ENCODE measurements at regions not wholly inside any gene's neighbourhood (a gene's known extent, or its start where the extent isn't known, plus 50 kb on each side); places are given as distances from the start of the nearest gene placed in this dataset.

DNA sequence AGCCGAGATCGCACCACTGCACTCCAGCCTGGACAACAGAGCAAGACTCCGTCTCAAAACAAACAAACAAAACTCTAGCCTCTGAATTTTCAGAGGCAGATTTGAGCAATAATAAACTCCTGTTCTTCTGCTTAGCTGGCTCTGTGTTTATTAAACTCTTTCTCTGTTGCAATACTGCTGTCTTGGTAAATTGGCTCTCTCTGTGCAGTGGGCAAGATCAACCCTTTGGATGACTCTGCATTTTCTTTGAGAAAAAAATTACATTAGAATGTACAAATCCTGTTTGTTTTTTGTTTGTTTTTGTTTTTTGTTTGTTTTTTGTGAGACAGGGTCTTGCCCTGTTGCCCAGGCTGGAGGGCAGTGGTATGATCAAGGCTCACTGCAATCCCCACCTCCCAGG, 75.8 kb upstream of the RPH3AL start:
- Mint-ChIP-seq H3K36me3 (ENCODE audit: insufficient read depth in 1 of 3, low read depth in 3 of 3) (peaks cover 2 to 20% (median 5%) of the 10 kb centered on the region in 3 experiments; a peak in 6 of 7 replicates), H3K4me3 (no peak overlapping the region), H3K27me3 (ENCODE audit: low read depth) (peaks cover 19% of the 10 kb centered on the region), H3K9me3 (peaks cover 23 to 25% of the 10 kb centered on the region in 2 experiments), H3K27ac (no peak overlapping the region; a peak in 1 of 7 replicates), H3K4me1 (peaks cover 17 to 19% of the 10 kb centered on the region in 2 experiments)
- H2BK5ac ChIP-seq (ENCODE audit: insufficient read length, low read length) = no peak overlapping the region
- H4K91ac ChIP-seq (ENCODE audit: insufficient read length, low read depth, low read length) = no peak overlapping the region
- no peak overlapping the region for H2AFZ ChIP-seq (ENCODE audit: low read length)
- H3K23ac ChIP-seq (ENCODE audit: insufficient read length, low read depth, low read length) = no peak overlapping the region
- TF ChIP-seq, protein P1, sequence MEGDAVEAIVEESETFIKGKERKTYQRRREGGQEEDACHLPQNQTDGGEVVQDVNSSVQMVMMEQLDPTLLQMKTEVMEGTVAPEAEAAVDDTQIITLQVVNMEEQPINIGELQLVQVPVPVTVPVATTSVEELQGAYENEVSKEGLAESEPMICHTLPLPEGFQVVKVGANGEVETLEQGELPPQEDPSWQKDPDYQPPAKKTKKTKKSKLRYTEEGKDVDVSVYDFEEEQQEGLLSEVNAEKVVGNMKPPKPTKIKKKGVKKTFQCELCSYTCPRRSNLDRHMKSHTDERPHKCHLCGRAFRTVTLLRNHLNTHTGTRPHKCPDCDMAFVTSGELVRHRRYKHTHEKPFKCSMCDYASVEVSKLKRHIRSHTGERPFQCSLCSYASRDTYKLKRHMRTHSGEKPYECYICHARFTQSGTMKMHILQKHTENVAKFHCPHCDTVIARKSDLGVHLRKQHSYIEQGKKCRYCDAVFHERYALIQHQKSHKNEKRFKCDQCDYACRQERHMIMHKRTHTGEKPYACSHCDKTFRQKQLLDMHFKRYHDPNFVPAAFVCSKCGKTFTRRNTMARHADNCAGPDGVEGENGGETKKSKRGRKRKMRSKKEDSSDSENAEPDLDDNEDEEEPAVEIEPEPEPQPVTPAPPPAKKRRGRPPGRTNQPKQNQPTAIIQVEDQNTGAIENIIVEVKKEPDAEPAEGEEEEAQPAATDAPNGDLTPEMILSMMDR (conservative IDR thresholded peaks at IDR 0.05) = no peak
- no peak overlapping the region for H3K56ac ChIP-seq (ENCODE audit: insufficient read length, low read depth, low read length)
- H2BK20ac ChIP-seq (ENCODE audit: low read depth, low read length, poor library complexity, severe bottlenecking) = no peak overlapping the region
- no peak overlapping the region for H3K4ac ChIP-seq (ENCODE audit: low read depth, low read length)
- H3K23me2 ChIP-seq (ENCODE audit: insufficient read length, low read depth, low read length, poor library complexity, severe bottlenecking) = no peaks in the 10 kb centered on the region
- no peak overlapping the region for H2BK15ac ChIP-seq (ENCODE audit: low read depth, low read length)
- no peaks in the 10 kb centered on the region for H3K9me3 ChIP-seq (ENCODE audit: control insufficient read depth, low read depth, low read length)
- H2AK5ac ChIP-seq (ENCODE audit: insufficient read length, low read length) = no peak overlapping the region
- no peak overlapping the region for H3T11ph ChIP-seq (ENCODE audit: low read length)
- H3K27me3 ChIP-seq (ENCODE audit: insufficient read depth, low read length) = no peaks in the 10 kb centered on the region
- no peak overlapping the region for H4K5ac ChIP-seq (ENCODE audit: insufficient read length, low read depth, low read length)
- H4K20me1 ChIP-seq (ENCODE audit: control insufficient read depth, insufficient read depth, insufficient read length) = no peaks in the 10 kb centered on the region
- H3K14ac ChIP-seq (ENCODE audit: insufficient read depth, low read length) = no peak overlapping the region
- H4K8ac ChIP-seq (replicated peaks; ENCODE audit: insufficient read length, low read depth, low read length) = no peak overlapping the region
- no peak overlapping the region for H3K18ac ChIP-seq (ENCODE audit: insufficient read length, low read depth, low read length)
- WGBS (ENCODE audit: extremely low coverage, insufficient read length, low lambda C conversion rate) = no CpG with 5 or more reads among the region's 3 CpGs
- no peak overlapping the region for H3K9ac ChIP-seq (ENCODE audit: extremely low read depth, insufficient read length, low read length)
- no peak overlapping the region for H3K27ac ChIP-seq (ENCODE audit: insufficient read length, low read depth, low read length)
- no peak for DNase-seq
- H3K79me2 ChIP-seq (ENCODE audit: insufficient read depth, low read length) = no peaks in the 10 kb centered on the region
- no peak overlapping the region for H2BK12ac ChIP-seq (ENCODE audit: insufficient read length, low read depth, low read length)
- H3K4me2 ChIP-seq (ENCODE audit: insufficient read depth, insufficient read length, low read length) = no peak overlapping the region
- H3K4me1 ChIP-seq (ENCODE audit: insufficient read depth, low read length) = peaks cover 3% of the 10 kb centered on the region; the same call in 1 of the 2 replicates
- no peak overlapping the region for H2BK120ac ChIP-seq (ENCODE audit: low read depth, low read length, poor library complexity, severe bottlenecking)
- H3K79me1 ChIP-seq (ENCODE audit: insufficient read depth, low read depth, low read length, poor library complexity, severe bottlenecking) = no peaks in the 10 kb centered on the region

All from H9 (cell line).